ENCODE measurements at regions not wholly inside any gene's neighbourhood (a gene's known extent, or its start where the extent isn't known, plus 50 kb on each side); places are given as distances from the start of the nearest gene placed in this dataset.

- TF ChIP-seq EZH2 (IDR thresholded peaks at IDR 0.05; ENCODE audit: insufficient read depth, poor library complexity, severe bottlenecking) (no peak), EZH2phosphoT487 (IDR thresholded peaks at IDR 0.05; ENCODE audit: insufficient read depth, low read depth) (no peak)
Measured at GRCh38 chr18:966759-967576, 62.3 kb downstream of the ADCYAP1 start.
